A549 (cell line): ENCODE measurements at regions not wholly inside any gene's neighbourhood (a gene's known extent, or its start where the extent isn't known, plus 50 kb on each side); places are given as distances from the start of the nearest gene placed in this dataset.

Experiments
- ATAC-seq, 2 experiments: fragments of 200-7000 bp in 1 of 2; fragments of >200 bp in 1 of 2; cut with Nextera tagmentation in 1 of 2; cut with Tn5 transposase in 1 of 2; 3 replicates each; pipeline versions ENCODE4 v1.8.0 to v1.9.1; 2018 to 2020; ENCODE audit warnings: mild to moderate bottlenecking in 1 of 2, moderate library complexity in 1 of 2
- CTCF ChIA-PET: fragments of 300-600 bp; sonication (Branson Sonifier 250); formaldehyde crosslinking; extraction: SDS; loops from one replicate; lab custom pipeline; 2021; ENCODE audit warnings: antibody characterized with exemption, inconsistent platforms; lab: Yijun Ruan, JAX
- POLR2A ChIA-PET: fragments of 350-600 bp; formaldehyde crosslinking; extraction: SDS; loops from one replicate; lab custom pipeline; 2021; ENCODE audit warnings: antibody characterized with exemption, inconsistent platforms; lab: Yijun Ruan, JAX
- DNase-seq, 2 experiments: peaks; one replicate each; pipeline versions ENCODE4 v3.0.0 to v3.0.0-alpha.2; 2011 to 2016; ENCODE audit warnings: low read depth in 1 of 2, low spot score in 1 of 2
- FAIRE-seq: peaks from 2 replicates; lab custom pipeline; 2011; peaks lifted over from hg19 to GRCh38; lab: Jason Lieb, UNC
- H3K27ac ChIP-seq, 2 experiments: fragments of >200 bp; sonication (Bioruptor Twin); formaldehyde crosslinking; 3 replicates each; pipeline ENCODE4 v1.5.1; 2016 to 2017
- H3K4me1 ChIP-seq: fragments of >200 bp; sonication (Bioruptor Twin); formaldehyde crosslinking; 3 replicates; pipeline ENCODE4 v1.6.1; 2016
- H3K4me2 ChIP-seq: fragments of >200 bp; sonication (Bioruptor Twin); formaldehyde crosslinking; 3 replicates; pipeline ENCODE4 v1.6.1; 2016
- H3K4me3 ChIP-seq: fragments of >200 bp; sonication (Bioruptor Twin); formaldehyde crosslinking; 3 replicates; pipeline ENCODE4 v1.5.1; 2016
- H3K9me3 ChIP-seq: fragments of >200 bp; sonication (Bioruptor Twin); formaldehyde crosslinking; 3 replicates; pipeline ENCODE4 v1.6.1; 2016
- BHLHE40 ChIP-seq: IDR thresholded peaks from 2 replicates; pipeline ENCODE4 v1.6.1; 2012; ENCODE audit warnings: low read depth, low read length, inconsistent platforms
- CTCF ChIP-seq: fragments of >200 bp; sonication (Bioruptor Twin); formaldehyde crosslinking; IDR thresholded peaks from 3 replicates; pipeline ENCODE4 v1.5.1; 2016
- EHF ChIP-seq: fragments of 250-450 bp; sonication (Bioruptor Pico); IDR thresholded peaks from 2 replicates; pipeline ENCODE4 v1.5.0; 2020; ENCODE audit warnings: mild to moderate bottlenecking
- GATA3 ChIP-seq: IDR thresholded peaks from 2 replicates; pipeline ENCODE4 v1.6.1; 2012; ENCODE audit warnings: borderline replicate concordance
- HEYL ChIP-seq: fragments of 250-450 bp; sonication (Bioruptor Pico); IDR thresholded peaks from 2 replicates; pipeline ENCODE4 v1.8.0; 2021; ENCODE audit warnings: mild to moderate bottlenecking, moderate library complexity
- HOXA7 ChIP-seq: fragments of 250-450 bp; sonication (Bioruptor Pico); IDR thresholded peaks from 2 replicates; pipeline ENCODE4 v1.5.0; 2020; ENCODE audit warnings: mild to moderate bottlenecking, moderate library complexity
- HOXB13 ChIP-seq: fragments of 250-450 bp; sonication (Bioruptor Pico); IDR thresholded peaks from 2 replicates; pipeline ENCODE4 v1.5.0; 2020; ENCODE audit warnings: low read depth, mild to moderate bottlenecking, moderate library complexity
- HOXB5 ChIP-seq: fragments of 250-450 bp; sonication (Bioruptor Pico); IDR thresholded peaks from 2 replicates; pipeline ENCODE4 v1.5.0; 2020; ENCODE audit warnings: mild to moderate bottlenecking, moderate library complexity
- JUN ChIP-seq, 2 experiments: fragments of >200 bp; sonication (Bioruptor Twin); formaldehyde crosslinking; IDR thresholded peaks; 2 replicates in 1 of 2; 3 replicates in 1 of 2; pipeline ENCODE4 v1.6.1; 2016 to 2017
- JUNB ChIP-seq: fragments of >200 bp; sonication (Bioruptor Twin); formaldehyde crosslinking; IDR thresholded peaks from 2 replicates; pipeline ENCODE4 v1.6.1; 2016
- MAZ ChIP-seq: fragments of 150-350 bp; IDR thresholded peaks from 2 replicates; pipeline ENCODE4 v1.6.1; 2014; ENCODE audit warnings: antibody characterized with exemption, low read depth, low read length, borderline replicate concordance
- MYC ChIP-seq: IDR thresholded peaks from 2 replicates; pipeline ENCODE4 v1.6.1; 2012; ENCODE audit warnings: mild to moderate bottlenecking, inconsistent platforms, low read length, improper control_type of control experiment, borderline replicate concordance
- NPAS2 ChIP-seq: fragments of 250-450 bp; sonication (Bioruptor Pico); IDR thresholded peaks from 2 replicates; pipeline ENCODE4 v1.8.0; 2022; ENCODE audit warnings: mild to moderate bottlenecking, moderate library complexity, borderline replicate concordance
- POLR2A ChIP-seq: IDR thresholded peaks from 2 replicates; pipeline ENCODE4 v1.6.1; 2012; ENCODE audit warnings: mild to moderate bottlenecking, low read length
- RAD21 ChIP-seq, 2 experiments: fragments of >200 bp in 1 of 2; sonication (Bioruptor Twin) in 1 of 2; formaldehyde crosslinking in 1 of 2; IDR thresholded peaks in 1 of 2; conservative IDR thresholded peaks in 1 of 2; 2 replicates in 1 of 2; 3 replicates in 1 of 2; pipeline ENCODE4 v1.6.1; 2012 to 2018; ENCODE audit warnings: inconsistent platforms in 1 of 2
- RARB ChIP-seq: fragments of 250-450 bp; sonication (Bioruptor Pico); IDR thresholded peaks from 2 replicates; pipeline ENCODE4 v1.8.0; 2021; ENCODE audit warnings: mild to moderate bottlenecking, moderate library complexity
- SMC3 ChIP-seq: fragments of >200 bp; sonication (Bioruptor Twin); formaldehyde crosslinking; IDR thresholded peaks from 3 replicates; pipeline ENCODE4 v1.6.1; 2018; ENCODE audit warnings: inconsistent platforms
- ZNF302 ChIP-seq: fragments of 250-450 bp; sonication (Bioruptor Pico); IDR thresholded peaks from 2 replicates; pipeline ENCODE4 v1.9.0; 2021; ENCODE audit warnings: inconsistent platforms, mild to moderate bottlenecking, moderate library complexity
- ZSCAN20 ChIP-seq: fragments of 250-450 bp; sonication (Bioruptor Pico); IDR thresholded peaks from 2 replicates; pipeline ENCODE4 v1.8.0; 2022; ENCODE audit warnings: mild to moderate bottlenecking, moderate library complexity
- WGBS: methylation state at CpG from one replicate; pipeline ENCODE4 v1.1.6; 2017; ENCODE audit errors: missing lambda C conversion rate; 5-methylcytosine and 5-hydroxymethylcytosine counted together
- TF ChIP-seq, protein P1 (sequence below): fragments of >200 bp; sonication (Bioruptor Twin); formaldehyde crosslinking; IDR thresholded peaks from 2 replicates; pipeline ENCODE4 v1.6.1; 2016
- TF ChIP-seq, protein P2 (sequence below): fragments of 250-450 bp; sonication (Bioruptor Pico); IDR thresholded peaks from 2 replicates; pipeline ENCODE4 v1.5.0; 2020; ENCODE audit warnings: low read depth, mild to moderate bottlenecking, moderate library complexity
- TF ChIP-seq, protein P3 (sequence below): IDR thresholded peaks from 2 replicates; pipeline ENCODE4 v1.6.1; 2012; ENCODE audit warnings: low read depth, borderline replicate concordance

- POLR2A ChIA-PET: no interaction called here
Observed at GRCh38 chr10:76642358-76642757, 995.2 kb downstream of the KCNMA1 start.

GRCh38 chr10:76641215-76641614 lies 996.4 kb downstream of the KCNMA1 start:
- ATAC-seq (no peak), DNase-seq (no peak), FAIRE-seq (no peak)
- no peaks in the 10 kb centered on the region for H3K9me3 ChIP-seq
- CTCF ChIA-PET: no interaction called here
- no peak overlapping the region for H3K4me3 ChIP-seq
- H3K4me1 ChIP-seq: no peaks in the 10 kb centered on the region
- POLR2A ChIA-PET: no interaction called here
- no peak overlapping the region for H3K4me2 ChIP-seq
- no peak for TF ChIP-seq EHF
- no peak for TF ChIP-seq BHLHE40
- no peak for TF ChIP-seq JUNB
- TF ChIP-seq HOXB5 (CRISPR knock-in tag): no peak
- H3K27ac ChIP-seq: no peak overlapping the region

More at GRCh38 chr10:76642358-76642757, 995.2 kb downstream of the KCNMA1 start:
- TF ChIP-seq GATA3 (no peak), MYC (no peak), HEYL (no peak), BHLHE40 (no peak), POLR2A (no peak), JUNB (no peak)
- TF ChIP-seq, protein P1, sequence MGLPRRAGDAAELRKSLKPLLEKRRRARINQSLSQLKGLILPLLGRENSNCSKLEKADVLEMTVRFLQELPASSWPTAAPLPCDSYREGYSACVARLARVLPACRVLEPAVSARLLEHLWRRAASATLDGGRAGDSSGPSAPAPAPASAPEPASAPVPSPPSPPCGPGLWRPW: no peak
- TF ChIP-seq, protein P2, sequence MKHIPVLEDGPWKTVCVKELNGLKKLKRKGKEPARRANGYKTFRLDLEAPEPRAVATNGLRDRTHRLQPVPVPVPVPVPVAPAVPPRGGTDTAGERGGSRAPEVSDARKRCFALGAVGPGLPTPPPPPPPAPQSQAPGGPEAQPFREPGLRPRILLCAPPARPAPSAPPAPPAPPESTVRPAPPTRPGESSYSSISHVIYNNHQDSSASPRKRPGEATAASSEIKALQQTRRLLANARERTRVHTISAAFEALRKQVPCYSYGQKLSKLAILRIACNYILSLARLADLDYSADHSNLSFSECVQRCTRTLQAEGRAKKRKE (CRISPR knock-in tag): no peak
- H3K9me3 ChIP-seq: no peaks in the 10 kb centered on the region
- ATAC-seq: no peak
- no peak overlapping the region for H3K4me2 ChIP-seq
- 28% methylated on average over 1 of the region's 1 CpG for WGBS
- no peak for DNase-seq
- H3K4me3 ChIP-seq: no peak overlapping the region
- CTCF ChIA-PET: no interaction called here
- no peak for FAIRE-seq
- H3K4me1 ChIP-seq: no peaks in the 10 kb centered on the region
- no peak overlapping the region for H3K27ac ChIP-seq

GRCh38 chr10:76640806-76641205 lies 996.8 kb downstream of the KCNMA1 start:
- H3K4me2 ChIP-seq: no peak overlapping the region
- FAIRE-seq (no peak), DNase-seq (no peak), ATAC-seq (no peak)
- H3K9me3 ChIP-seq: no peaks in the 10 kb centered on the region
- 57% methylated on average over 5 of the region's 5 CpGs for WGBS
- no peak overlapping the region for H3K4me3 ChIP-seq
- no peak overlapping the region for H3K27ac ChIP-seq
- POLR2A ChIA-PET: no interaction called here
- TF ChIP-seq, protein P3, sequence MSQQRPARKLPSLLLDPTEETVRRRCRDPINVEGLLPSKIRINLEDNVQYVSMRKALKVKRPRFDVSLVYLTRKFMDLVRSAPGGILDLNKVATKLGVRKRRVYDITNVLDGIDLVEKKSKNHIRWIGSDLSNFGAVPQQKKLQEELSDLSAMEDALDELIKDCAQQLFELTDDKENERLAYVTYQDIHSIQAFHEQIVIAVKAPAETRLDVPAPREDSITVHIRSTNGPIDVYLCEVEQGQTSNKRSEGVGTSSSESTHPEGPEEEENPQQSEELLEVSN: no peak
- no peak for TF ChIP-seq NPAS2 (CRISPR knock-in tag)
- TF ChIP-seq JUN (IDR thresholded peaks at IDR 0.05): no peak
- no peak for TF ChIP-seq HOXA7
- no peak for TF ChIP-seq MAZ
- TF ChIP-seq POLR2A: no peak
- TF ChIP-seq, protein P1: no peak
- no peak for TF ChIP-seq ZSCAN20
- no peak for TF ChIP-seq GATA3
- no peak for TF ChIP-seq JUNB
- CTCF ChIA-PET: no interaction called here
- no peaks in the 10 kb centered on the region for H3K4me1 ChIP-seq

GRCh38 chr10:76632767-76633051 lies 1004.9 kb downstream of the KCNMA1 start:
- Histone ChIP-seq H3K27ac (no peak overlapping the region), H3K4me2 (no peak overlapping the region), H3K9me3 (no peaks in the 10 kb centered on the region), H3K4me3 (no peak overlapping the region)
- peak; percentile 64 to 86; a peak in 5 of 6 replicates for ATAC-seq
- WGBS: 7% methylated on average over 1 of the region's 1 CpG
- POLR2A ChIA-PET: no interaction called here
- FAIRE-seq: no peak
- TF ChIP-seq ZNF302 (CRISPR knock-in tag): no peak
- TF ChIP-seq RAD21 (conservative IDR thresholded peaks at IDR 0.05 in 1 of 2, IDR thresholded peaks at IDR 0.05 in 1 of 2): peak; percentile 30 to 48; a peak in 3 of 5 replicates
- no peak for TF ChIP-seq MYC
- TF ChIP-seq, protein P2 (CRISPR knock-in tag): no peak
- no peak for TF ChIP-seq HEYL
- TF ChIP-seq RARB (CRISPR knock-in tag): no peak
- TF ChIP-seq CTCF: peak; percentile 47; the same call in 2 of the 3 replicates
- peak; percentile 32; the same call in 2 of the 3 replicates for TF ChIP-seq SMC3
- TF ChIP-seq HOXB13 (CRISPR knock-in tag): no peak
- TF ChIP-seq, all 56 proteins: peak for 3
- peak; percentile 34 to 40 for DNase-seq
- CTCF ChIA-PET: interaction anchor here (0.6 kb wide), 1 partner anchor 372 kb away, joined by 3 read pairs; no protein-coding TSS in a partner anchor
- H3K4me1 ChIP-seq: no peaks in the 10 kb centered on the region
